CD4-positive, alpha-beta T cell treated with Interleukin-1 beta for 1 hour (primary cell): ENCODE measurements at regions not wholly inside any gene's neighbourhood (a gene's known extent, or its start where the extent isn't known, plus 50 kb on each side); places are given as distances from the start of the nearest gene placed in this dataset.
"Not testable (repeated sequence)": the region's sequence is repeated elsewhere in the genome, so short reads cannot be mapped to it uniquely, and the experiment has no call there.

Experiments used
- DNase-seq, 2 donors: peaks; one replicate each; pipeline ENCODE4 v3.0.0-alpha.2; 2020 to 2022

- no peak for DNase-seq
Measured at GRCh38 chr13:65339241-65339640, 1890.9 kb downstream of the PCDH9 start.

- DNase-seq: no peak
Measured at GRCh38 chr13:65336916-65337315, 1893.2 kb downstream of the PCDH9 start.

- no peak for DNase-seq
Measured at GRCh38 chr13:65336087-65336749, 1893.9 kb downstream of the PCDH9 start.

DNA sequence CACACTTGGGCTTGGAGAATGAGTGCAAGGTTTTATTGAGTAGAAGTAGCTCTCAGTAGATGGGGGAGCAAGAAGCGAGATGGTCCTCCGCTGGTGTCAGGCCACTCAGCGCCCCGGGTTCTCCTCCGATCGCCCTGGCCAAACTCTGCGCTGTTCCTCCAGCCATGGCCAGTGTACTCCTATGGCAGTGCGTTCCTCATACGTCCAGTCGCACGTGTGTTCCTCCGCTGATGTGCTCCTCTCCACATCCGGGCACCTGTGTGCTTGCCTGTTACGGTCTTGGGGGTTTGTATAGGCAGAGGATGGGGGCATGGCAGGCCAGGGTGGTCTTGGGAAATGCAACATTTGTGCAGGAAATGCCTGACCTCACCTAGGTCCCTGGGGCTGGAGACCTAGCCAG lies 1899.4 kb downstream of the PCDH9 start:
- DNase-seq: no peak

DNA sequence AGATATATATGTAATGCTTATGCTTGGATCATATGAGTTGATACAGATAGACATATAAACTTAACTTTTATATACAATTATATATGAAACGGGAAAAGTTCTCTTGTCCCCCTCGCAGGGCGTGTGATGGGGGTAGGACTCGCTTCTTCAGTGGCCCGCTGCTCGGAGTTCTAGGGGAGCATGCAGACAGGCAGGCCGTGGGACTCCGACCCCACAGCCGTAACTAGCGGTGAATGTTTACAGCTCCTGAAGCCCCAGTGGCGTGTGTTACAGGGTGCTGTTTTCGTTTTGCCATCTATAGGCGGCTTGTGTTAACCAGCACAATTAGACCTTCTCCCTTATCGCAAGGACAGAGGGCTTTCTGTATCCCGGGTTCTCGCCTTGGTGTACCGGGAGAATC lies 1899.8 kb downstream of the PCDH9 start:
- DNase-seq: no peak

DNA sequence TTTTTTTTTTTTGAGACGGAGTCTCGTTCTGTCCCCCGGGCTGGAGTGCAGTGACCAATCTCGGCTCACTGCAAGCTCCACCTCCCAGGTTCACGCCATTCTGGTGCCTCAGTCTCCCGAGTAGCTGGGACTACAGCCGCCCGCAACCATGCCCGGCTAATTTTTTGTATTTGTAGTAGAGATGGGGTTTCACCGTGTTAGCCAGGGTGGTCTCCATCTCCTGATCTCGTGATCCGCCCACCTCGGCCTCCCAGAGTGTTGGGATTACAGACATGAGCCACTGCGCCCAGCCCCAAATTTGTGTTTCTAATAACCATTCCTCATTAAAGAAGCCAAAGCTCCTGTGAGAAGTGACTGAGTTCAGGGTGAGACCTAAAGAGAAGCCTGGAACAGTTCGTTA lies 1906.9 kb downstream of the PCDH9 start:
- not testable (repeated sequence) for DNase-seq

DNA sequence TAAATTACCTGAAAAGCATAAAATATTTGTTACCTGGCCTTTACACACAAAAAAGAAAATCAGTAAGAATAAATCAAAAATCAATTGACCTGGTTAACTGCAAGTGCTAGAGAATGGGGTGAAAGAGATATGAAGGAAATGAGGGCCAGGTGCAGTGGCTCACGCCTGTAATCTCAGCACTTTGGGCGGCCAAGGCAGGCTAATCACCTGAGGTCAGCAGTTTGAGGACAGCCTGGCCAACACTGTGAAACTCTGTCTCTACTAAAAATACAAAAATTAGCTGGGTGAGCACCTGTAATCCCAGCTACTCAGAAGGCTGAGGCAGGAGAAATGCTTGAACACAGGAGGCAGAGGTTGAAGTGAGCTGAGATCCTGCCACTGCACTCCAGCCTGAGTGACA lies 1908.7 kb downstream of the PCDH9 start:
- DNase-seq: not testable (repeated sequence)

- no peak for DNase-seq
Measured at GRCh38 chr13:65314008-65314407, 1916.1 kb downstream of the PCDH9 start.

DNA sequence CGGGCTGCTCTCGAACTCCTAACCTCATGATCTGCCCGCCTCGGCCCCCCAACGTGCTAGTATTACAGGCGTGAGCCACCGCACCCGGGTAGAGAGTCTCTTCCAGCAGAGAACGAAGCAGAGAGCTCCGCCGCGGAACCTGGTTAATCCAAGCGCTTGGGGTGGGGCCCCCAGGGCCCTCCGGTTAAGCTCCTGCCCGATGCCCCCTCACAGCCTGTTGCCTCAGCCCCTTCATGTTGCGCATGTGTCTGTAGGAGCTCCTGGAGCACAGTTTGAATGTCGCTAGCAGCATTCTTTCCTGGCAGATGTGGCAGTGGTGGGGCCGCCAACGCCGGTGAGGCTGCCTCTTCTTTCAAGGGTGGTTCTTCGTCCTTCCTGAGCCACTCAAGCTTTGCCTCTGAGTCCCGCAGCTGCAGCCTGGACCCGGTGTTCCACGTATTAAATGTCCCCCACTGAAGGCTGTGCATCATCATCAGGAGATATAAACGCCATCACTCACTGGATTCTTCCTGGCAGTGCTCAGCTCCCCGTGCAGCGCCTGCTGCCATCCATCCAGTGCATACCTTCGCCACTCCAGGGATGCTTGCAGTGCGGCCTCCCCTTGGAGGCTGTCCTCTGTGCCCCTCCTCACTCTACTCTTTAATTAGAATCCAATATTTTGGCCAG lies 1919.3 kb downstream of the PCDH9 start:
- DNase-seq: no peak

GRCh38 chr13:65309906-65310305 lies 1920.2 kb downstream of the PCDH9 start:
- DNase-seq: no peak

- DNase-seq: not testable (repeated sequence)
Measured at GRCh38 chr13:65308729-65309128, 1921.4 kb downstream of the PCDH9 start.

- DNase-seq: no peak
Measured at GRCh38 chr13:65307056-65307455, 1923.1 kb downstream of the PCDH9 start.

GRCh38 chr13:65302691-65303090 lies 1927.4 kb downstream of the PCDH9 start:
- no peak for DNase-seq

DNA sequence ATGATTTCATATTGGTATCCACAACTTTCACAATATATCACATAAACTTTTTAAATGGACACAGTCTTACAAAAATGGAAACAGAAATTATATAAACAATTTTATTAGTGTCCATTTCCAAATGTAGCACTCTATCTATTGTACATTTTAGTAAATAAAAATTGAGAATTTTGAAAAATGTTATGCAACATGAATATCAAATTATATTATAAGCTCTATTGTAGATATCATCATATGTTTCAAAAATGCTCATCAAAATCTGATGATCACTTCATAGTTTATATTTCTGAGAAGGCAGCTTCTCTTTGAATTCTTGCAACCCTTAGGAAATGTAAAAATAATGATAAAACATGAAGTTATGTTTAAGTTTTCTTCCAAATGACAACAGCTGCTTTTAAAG lies 1928.6 kb downstream of the PCDH9 start:
- no peak for DNase-seq

GRCh38 chr13:65300220-65300619 lies 1929.9 kb downstream of the PCDH9 start:
- no peak for DNase-seq

DNA sequence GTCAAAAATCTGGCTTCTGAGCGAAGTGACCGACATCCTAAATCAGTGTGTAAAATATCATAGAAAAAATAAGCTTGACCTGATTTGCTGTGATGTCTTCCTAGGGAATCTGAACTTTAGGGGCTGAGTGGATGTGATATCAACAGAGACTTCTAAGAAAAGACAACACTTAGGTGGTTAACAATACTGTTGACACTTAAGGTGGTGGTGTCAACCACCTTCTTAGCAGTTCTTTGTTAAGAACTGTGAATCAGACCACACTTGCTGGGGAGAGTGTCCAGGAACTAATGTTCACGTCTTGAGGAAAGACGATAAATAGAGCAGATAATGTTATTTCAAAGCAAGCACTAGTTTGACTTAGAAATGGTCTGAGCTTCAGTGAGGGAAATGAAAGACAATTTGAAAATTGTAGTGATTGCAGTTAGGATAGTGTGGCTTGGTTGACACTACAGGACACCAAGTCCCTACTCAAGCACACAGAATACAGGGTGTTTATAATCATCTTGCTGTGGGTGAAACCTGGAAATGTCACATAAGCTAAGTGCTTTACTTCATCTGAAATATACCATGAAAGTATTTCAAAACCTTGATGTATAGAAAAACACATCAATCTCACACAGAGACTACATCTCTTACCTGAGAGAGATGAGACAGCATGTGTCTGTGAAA lies 1936.5 kb downstream of the PCDH9 start:
- DNase-seq: no peak

GRCh38 chr13:65292488-65292901 lies 1937.6 kb downstream of the PCDH9 start:
- no peak for DNase-seq

GRCh38 chr13:65287405-65287804 lies 1942.7 kb downstream of the PCDH9 start:
- no peak for DNase-seq

- DNase-seq: no peak
Measured at GRCh38 chr13:65275838-65276630, 1954.1 kb downstream of the PCDH9 start.

DNA sequence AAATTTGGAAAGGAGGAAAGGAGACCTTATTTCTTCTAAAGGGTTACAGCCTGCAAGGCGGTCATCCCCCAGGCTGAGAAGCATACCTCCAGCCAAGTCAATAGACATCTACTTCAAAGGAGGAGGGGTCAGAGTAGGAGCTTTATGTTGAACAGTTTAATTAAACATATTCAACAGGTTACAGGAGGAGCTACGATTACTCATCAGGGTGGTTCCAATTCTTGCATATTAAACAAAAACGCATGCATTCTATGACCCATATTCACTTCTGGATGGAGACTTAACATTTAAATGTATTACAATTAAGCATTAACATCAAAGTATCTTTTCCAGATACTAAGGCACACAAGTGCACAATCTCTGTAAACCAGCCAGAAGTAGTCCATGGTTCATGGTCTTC lies 1955.0 kb downstream of the PCDH9 start:
- no peak for DNase-seq

DNA sequence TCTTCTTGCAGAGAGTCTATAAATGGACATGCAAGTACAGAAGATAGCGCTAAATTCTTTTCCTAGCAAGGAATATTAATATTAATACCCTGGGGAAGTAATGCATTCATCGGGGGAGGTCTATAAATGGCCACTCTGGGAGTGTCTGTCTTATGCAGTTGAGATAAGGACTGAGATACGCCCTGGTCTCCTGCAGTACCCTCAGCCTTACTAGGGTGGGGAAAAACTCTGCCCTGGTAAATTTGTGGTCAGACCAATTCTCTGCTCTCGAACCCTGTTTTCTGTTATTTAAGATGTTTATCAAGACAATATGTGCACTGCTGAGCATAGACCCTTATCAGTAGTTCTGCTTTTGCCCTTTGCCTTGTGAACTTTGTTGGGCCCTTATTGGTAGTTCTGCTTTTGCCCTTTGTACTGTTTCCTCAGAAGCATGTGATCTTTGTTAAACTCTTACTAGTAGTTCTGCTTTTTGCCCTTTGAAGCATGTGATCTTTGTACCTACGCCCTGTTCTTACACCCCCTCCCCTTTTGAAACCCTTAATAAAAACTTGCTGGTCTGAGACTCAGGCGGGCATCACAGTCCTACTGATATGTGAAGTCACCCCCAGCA lies 1956.2 kb downstream of the PCDH9 start:
- not testable (repeated sequence) for DNase-seq

DNA sequence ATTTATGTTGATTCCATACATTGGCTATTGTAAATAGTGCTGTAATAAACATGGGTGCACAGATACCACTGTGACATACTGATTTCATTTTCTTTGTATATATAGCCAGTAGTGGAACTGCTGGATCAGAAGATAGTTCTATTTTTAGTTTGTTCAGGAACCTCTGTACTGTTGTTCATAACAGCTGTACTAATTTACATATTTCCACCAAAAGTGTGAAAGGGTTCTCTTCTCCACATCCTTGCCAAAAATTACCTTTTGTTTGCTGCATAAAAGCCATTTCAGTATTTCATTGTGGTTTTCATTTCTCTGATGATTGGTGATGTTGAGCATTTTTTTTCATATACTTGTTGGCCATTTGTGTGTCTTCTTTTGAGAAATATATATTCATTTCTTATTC lies 1962.1 kb downstream of the PCDH9 start:
- no peak for DNase-seq

- DNase-seq: no peak
Measured at GRCh38 chr13:65265988-65266387, 1964.1 kb downstream of the PCDH9 start.
